H1 (cell line): ENCODE measurements at regions not wholly inside any gene's neighbourhood (a gene's known extent, or its start where the extent isn't known, plus 50 kb on each side); places are given as distances from the start of the nearest gene placed in this dataset.

ENCODE experiments used
- CTCF ChIA-PET: fragments of 300-600 bp; sonication (Branson Sonifier 250); formaldehyde crosslinking; loops from one replicate; lab custom pipeline; 2021; ENCODE audit not compliant: partially characterized antibody; lab: Charles Lee
- POLR2A ChIA-PET: fragments of 300-600 bp; sonication (Branson Sonifier 250); formaldehyde crosslinking; loops from one replicate; lab custom pipeline; 2021; ENCODE audit warnings: inconsistent platforms; ENCODE audit not compliant: partially characterized antibody; lab: Charles Lee
- DNase-seq, 2 experiments: peaks; one replicate each; pipeline versions ENCODE4 v3.0.0 to v3.0.0-alpha.2; 2010 to 2022; ENCODE audit warnings: low spot score in 2 of 2, low read depth in 1 of 2, mixed read lengths in 1 of 2
- FAIRE-seq: peaks from 2 replicates; lab custom pipeline; 2011; peaks lifted over from hg19 to GRCh38; lab: Jason Lieb, UNC
- H2AFZ ChIP-seq: 2 replicates; pipeline ENCODE4 v1.8.1; 2012; ENCODE audit warnings: low read length, inconsistent platforms
- H2AK5ac ChIP-seq: 2 replicates; pipeline ENCODE4 v1.6.1; 2013; ENCODE audit warnings: low read depth, low read length
- H2BK120ac ChIP-seq: replicated peaks from 2 replicates; pipeline ENCODE3; 2013; ENCODE audit warnings: low read depth, low read length, inconsistent platforms
- H2BK12ac ChIP-seq: 2 replicates; pipeline ENCODE4 v1.6.1; 2013; ENCODE audit warnings: low read depth, low read length
- H2BK15ac ChIP-seq: 2 replicates; pipeline ENCODE4 v1.6.1; 2013; ENCODE audit warnings: low read length
- H2BK20ac ChIP-seq: 2 replicates; pipeline ENCODE4 v1.6.1; 2013; ENCODE audit warnings: low read length
- H2BK5ac ChIP-seq: 2 replicates; pipeline ENCODE4 v1.6.1; 2013; ENCODE audit warnings: low read depth, low read length
- H3K14ac ChIP-seq: 2 replicates; pipeline ENCODE4 v1.6.1; 2013; ENCODE audit warnings: inconsistent platforms; ENCODE audit not compliant: insufficient read length
- H3K18ac ChIP-seq: 2 replicates; pipeline ENCODE4 v1.6.1; 2013; ENCODE audit warnings: low read length; ENCODE audit errors: extremely low read depth
- H3K23ac ChIP-seq: 2 replicates; pipeline ENCODE4 v1.6.1; 2013; ENCODE audit warnings: inconsistent platforms; ENCODE audit not compliant: insufficient read length
- H3K23me2 ChIP-seq: 2 replicates; pipeline ENCODE4 v1.6.1; 2013; ENCODE audit warnings: low read depth, low read length
- H3K27ac ChIP-seq: 2 replicates; pipeline ENCODE4 v1.6.1; 2011; ENCODE audit warnings: low read depth, low read length, inconsistent platforms
- H3K27me3 ChIP-seq, 4 experiments: replicated peaks in 1 of 4; 1 replicate in 1 of 4; 2 replicates in 3 of 4; pipeline versions ENCODE4 v1.6.1 to v1.8.1; 2011 to 2013; ENCODE audit warnings: low read length in 3 of 4, mild to moderate bottlenecking in 3 of 4, inconsistent platforms in 2 of 4, mixed read lengths in 2 of 4, moderate library complexity in 1 of 4; ENCODE audit not compliant: control insufficient read depth in 3 of 4, insufficient read depth in 3 of 4; ENCODE audit errors: extremely low read depth in 1 of 4
- H3K36me3 ChIP-seq, 4 experiments: 2 replicates each; pipeline versions ENCODE4 v1.6.1 to v1.8.1; 2011 to 2013; ENCODE audit warnings: mild to moderate bottlenecking in 4 of 4, low read length in 3 of 4, moderate library complexity in 2 of 4, control low read depth in 1 of 4, inconsistent platforms in 1 of 4; ENCODE audit not compliant: insufficient read depth in 4 of 4, control insufficient read depth in 2 of 4
- H3K4ac ChIP-seq: replicated peaks from 2 replicates; pipeline ENCODE3; 2013; ENCODE audit warnings: low read length, low read depth, mixed read lengths, inconsistent platforms; ENCODE audit not compliant: insufficient read length
- H3K4me1 ChIP-seq, 4 experiments: replicated peaks in 1 of 4; 1 replicate in 1 of 4; 2 replicates in 3 of 4; pipeline versions ENCODE4 v1.6.1 to v1.8.1; 2011 to 2013; ENCODE audit warnings: low read length in 3 of 4, inconsistent platforms in 2 of 4, mixed read lengths in 1 of 4; ENCODE audit not compliant: insufficient read depth in 4 of 4, control insufficient read depth in 3 of 4
- H3K4me2 ChIP-seq, 2 experiments: 2 replicates each; pipeline versions ENCODE4 v1.6.1 to v1.8.1; 2011 to 2013; ENCODE audit warnings: low read depth in 2 of 2, low read length in 2 of 2, control low read depth in 1 of 2, inconsistent platforms in 1 of 2, mild to moderate bottlenecking in 1 of 2; ENCODE audit not compliant: insufficient read depth in 1 of 2
- H3K4me3 ChIP-seq, 4 experiments: fragments of 200-600, 300-600 bp in 1 of 4; sonication (generic), shearing (Covaris generic), sonication (Bioruptor Twin) in 1 of 4; 2 replicates each; pipeline versions ENCODE4 v1.5.1 to v1.8.1; 2011 to 2016; ENCODE audit warnings: low read length in 4 of 4, low read depth in 3 of 4, control low read depth in 2 of 4, inconsistent platforms in 2 of 4, mild to moderate bottlenecking in 2 of 4, mixed read lengths in 1 of 4, moderate library complexity in 1 of 4; ENCODE audit not compliant: insufficient read depth in 2 of 4; ENCODE audit errors: extremely low read depth in 1 of 4
- H3K56ac ChIP-seq: replicated peaks from 2 replicates; pipeline ENCODE3; 2013; ENCODE audit warnings: low read depth, mild to moderate bottlenecking, mixed read lengths, low read length, inconsistent platforms; ENCODE audit not compliant: insufficient read length
- H3K79me1 ChIP-seq: 2 replicates; pipeline ENCODE4 v1.6.1; 2013; ENCODE audit warnings: low read depth, low read length, control low read depth
- H3K79me2 ChIP-seq, 2 experiments: 2 replicates each; pipeline versions ENCODE4 v1.6.1 to v1.8.1; 2012 to 2013; ENCODE audit warnings: low read length in 2 of 2, mild to moderate bottlenecking in 2 of 2, inconsistent platforms in 1 of 2; ENCODE audit not compliant: insufficient read depth in 2 of 2, control insufficient read depth in 1 of 2
- H3K9ac ChIP-seq, 4 experiments: replicated peaks in 1 of 4; 1 replicate in 1 of 4; 2 replicates in 3 of 4; pipeline versions ENCODE4 v1.6.1 to v1.8.1; 2011 to 2013; ENCODE audit warnings: low read depth in 3 of 4, low read length in 3 of 4, control low read depth in 2 of 4, mild to moderate bottlenecking in 2 of 4, moderate library complexity in 2 of 4, inconsistent platforms in 1 of 4; ENCODE audit errors: extremely low read depth in 1 of 4
- H3K9me3 ChIP-seq, 2 experiments: 2 replicates each; pipeline versions ENCODE4 v1.6.1 to v1.8.1; 2012 to 2013; ENCODE audit warnings: mild to moderate bottlenecking in 2 of 2, moderate library complexity in 2 of 2, control low read depth in 1 of 2, inconsistent platforms in 1 of 2, low read depth in 1 of 2, low read length in 1 of 2, mixed read lengths in 1 of 2; ENCODE audit not compliant: insufficient read depth in 2 of 2
- H4K20me1 ChIP-seq, 2 experiments: replicated peaks in 1 of 2; 2 replicates each; pipeline versions ENCODE3 to v1.8.1; 2011 to 2013; ENCODE audit warnings: inconsistent platforms in 2 of 2, low read length in 2 of 2, mild to moderate bottlenecking in 1 of 2; ENCODE audit not compliant: insufficient read depth in 2 of 2, control insufficient read depth in 1 of 2
- H4K5ac ChIP-seq: 2 replicates; pipeline ENCODE4 v1.6.1; 2013; ENCODE audit warnings: low read length, low read depth, mixed read lengths, inconsistent platforms; ENCODE audit not compliant: insufficient read length
- H4K8ac ChIP-seq: 2 replicates; pipeline ENCODE4 v1.8.0; 2013; ENCODE audit warnings: mild to moderate bottlenecking, moderate library complexity, low read length, inconsistent platforms; ENCODE audit not compliant: insufficient read depth; ENCODE audit errors: extremely low read depth
- H4K91ac ChIP-seq: replicated peaks from 2 replicates; pipeline ENCODE3; 2013; ENCODE audit warnings: low read length, mixed read lengths, inconsistent platforms; ENCODE audit not compliant: insufficient read length
- EGR1 ChIP-seq: IDR thresholded peaks from 2 replicates; pipeline ENCODE4 v1.6.1; 2011; ENCODE audit warnings: low read depth, low read length, borderline replicate concordance
- GABPA ChIP-seq: IDR thresholded peaks from 2 replicates; pipeline ENCODE4 v1.6.1; 2011; ENCODE audit warnings: mild to moderate bottlenecking, low read length, moderate library complexity, borderline replicate concordance; ENCODE audit not compliant: insufficient read depth
- GTF2F1 ChIP-seq: IDR thresholded peaks from 2 replicates; pipeline ENCODE4 v1.6.1; 2012; ENCODE audit warnings: low read depth, low read length, improper control_type of control experiment, borderline replicate concordance
- KDM5A ChIP-seq: fragments of 200-600 bp; IDR thresholded peaks from 2 replicates; pipeline ENCODE4 v1.7.1; 2012; ENCODE audit warnings: mild to moderate bottlenecking, low read length, inconsistent platforms, mixed read lengths
- WGBS, 2 experiments: shearing (Covaris generic) in 1 of 2; methylation state at CpG; one replicate each; pipeline versions ENCODE4 v1.1.6 to v1.1.7; 2013 to 2015; ENCODE audit warnings: low lambda C conversion rate in 2 of 2, mixed read lengths in 2 of 2, inconsistent platforms in 1 of 2, low coverage in 1 of 2, missing lambda C conversion rate in 1 of 2; ENCODE audit not compliant: insufficient replicate concordance in 2 of 2, insufficient coverage in 1 of 2, insufficient read length in 1 of 2; ENCODE audit errors: extremely low coverage in 1 of 2, missing lambda C conversion rate in 1 of 2; 5-methylcytosine and 5-hydroxymethylcytosine counted together

- H3K36me3 ChIP-seq, result no peaks in the 10 kb centered on the region
- H3K4me3 ChIP-seq, result no peak overlapping the region
- no peak overlapping the region; the same call in 1 of the 2 replicates for H3K18ac ChIP-seq
- WGBS, 2 experiments, result 91% methylated on average over 2 of the region's 2 CpGs; no CpG with 5 or more reads in 1 of the 2 experiments
- ChIA-PET POLR2A (no interaction called here), CTCF (interaction anchor here (0.9 to 1.2 kb wide), 2 partner anchors 20 to 242 kb away, joined by 3 to 8 read pairs; no protein-coding TSS in a partner anchor)
- no peak overlapping the region for H2BK12ac ChIP-seq
- H3K9me3 ChIP-seq, result no peaks in the 10 kb centered on the region
- H3K4me1 ChIP-seq, result no peaks in the 10 kb centered on the region
- no peak overlapping the region for H2BK15ac ChIP-seq
- no peak overlapping the region for H3K56ac ChIP-seq
- H2AK5ac ChIP-seq, result no peak overlapping the region
- no peak overlapping the region for H2BK120ac ChIP-seq
- H4K20me1 ChIP-seq, result no peaks in the 10 kb centered on the region
- H4K8ac ChIP-seq, result no peak overlapping the region
- H3K14ac ChIP-seq, result no peak overlapping the region
- no peak overlapping the region for H3K4ac ChIP-seq
- no peak for DNase-seq
- H3K79me2 ChIP-seq, result no peaks in the 10 kb centered on the region
- H3K27me3 ChIP-seq, result no peaks in the 10 kb centered on the region
- H3K27ac ChIP-seq, result no peak overlapping the region
- no peak overlapping the region for H3K23ac ChIP-seq
- H3K79me1 ChIP-seq, result no peaks in the 10 kb centered on the region
- no peak overlapping the region for H3K9ac ChIP-seq
- no peak overlapping the region for H4K91ac ChIP-seq
- no peak overlapping the region for H4K5ac ChIP-seq
- H3K4me2 ChIP-seq, result no peak overlapping the region
- H2BK20ac ChIP-seq, result no peak overlapping the region
- H2BK5ac ChIP-seq, result no peak overlapping the region
- no peak overlapping the region for H2AFZ ChIP-seq
- H3K23me2 ChIP-seq, result no peaks in the 10 kb centered on the region
- no peak for FAIRE-seq
- TF ChIP-seq KDM5A, result no peak
- TF ChIP-seq EGR1, result no peak
- TF ChIP-seq GABPA, result no peak
- TF ChIP-seq GTF2F1, result no peak
Measured at GRCh38 chr14:66295386-66295785, 190.8 kb upstream of the CCDC196 start.
